Epidermal melanocyte (primary cell): ENCODE measurements at regions not wholly inside any gene's neighbourhood (a gene's known extent, or its start where the extent isn't known, plus 50 kb on each side); places are given as distances from the start of the nearest gene placed in this dataset.
"Not testable (repeated sequence)": the region's sequence is repeated elsewhere in the genome, so short reads cannot be mapped to it uniquely, and the experiment has no call there.

Experiments used
- DNase-seq: peaks from one replicate; pipeline ENCODE4 v3.0.0; 2011; ENCODE audit warnings: low spot score; ENCODE audit not compliant: insufficient read length

GRCh38 chr9:108254236-108254635, 601.5 kb downstream of the ACTL7B start:
- no peak for DNase-seq

- not testable (repeated sequence) for DNase-seq
Observed at GRCh38 chr9:108247391-108247790, 608.4 kb downstream of the ACTL7B start.

GRCh38 chr9:108245901-108246300, 609.9 kb downstream of the ACTL7B start:
- DNase-seq = no peak

- no peak for DNase-seq
Observed at GRCh38 chr9:108245331-108245730, 610.5 kb downstream of the ACTL7B start.

- no peak for DNase-seq
Observed at GRCh38 chr9:108244686-108245085, 611.1 kb downstream of the ACTL7B start.

GRCh38 chr9:108241384-108242073, 614.3 kb downstream of the ACTL7B start:
- DNase-seq = no peak

GRCh38 chr9:108239696-108240321, 616.0 kb downstream of the ACTL7B start:
- no peak for DNase-seq

- no peak for DNase-seq
Observed at GRCh38 chr9:108235609-108236008, 620.2 kb downstream of the ACTL7B start.

GRCh38 chr9:108234811-108235210, 621.0 kb downstream of the ACTL7B start:
- DNase-seq = no peak

- no peak for DNase-seq
Observed at GRCh38 chr9:108225149-108225800, 630.5 kb downstream of the ACTL7B start.

- no peak for DNase-seq
Observed at GRCh38 chr9:108224716-108225115, 631.1 kb downstream of the ACTL7B start.

GRCh38 chr9:108219664-108220063, 636.1 kb downstream of the ACTL7B start:
- DNase-seq = no peak

GRCh38 chr9:108217431-108218349, 638.1 kb downstream of the ACTL7B start:
- no peak for DNase-seq

- no peak for DNase-seq
Observed at GRCh38 chr9:108213511-108213910, 642.3 kb downstream of the ACTL7B start.

- DNase-seq = no peak
Observed at GRCh38 chr9:108212184-108212583, 643.6 kb downstream of the ACTL7B start.

- DNase-seq = no peak
Observed at GRCh38 chr9:108211411-108211955, 644.3 kb downstream of the ACTL7B start.

- DNase-seq = no peak
Observed at GRCh38 chr9:108209132-108209685, 646.6 kb downstream of the ACTL7B start.

GRCh38 chr9:108207561-108208165, 648.1 kb downstream of the ACTL7B start:
- peak; percentile 22 for DNase-seq

GRCh38 chr9:108205276-108205675, 650.5 kb downstream of the ACTL7B start:
- DNase-seq = no peak

GRCh38 chr9:108197899-108198298, 657.9 kb downstream of the ACTL7B start:
- no peak for DNase-seq

GRCh38 chr9:108197008-108197365, 658.8 kb downstream of the ACTL7B start:
- DNase-seq = no peak
